Gastrocnemius medialis (tissue), 4 donors: ENCODE measurements at regions not wholly inside any gene's neighbourhood (a gene's known extent, or its start where the extent isn't known, plus 50 kb on each side); places are given as distances from the start of the nearest gene placed in this dataset.

Experiments
- ATAC-seq, 2 donors: fragments of 150-250 bp; one replicate each; pipeline ENCODE4 v1.9.1; 2016
- DNase-seq, 2 donors: peaks; one replicate each; pipeline ENCODE4 v3.0.0-alpha.2; 2019
- H3K27ac ChIP-seq, 4 donors: fragments of 200-600 bp; sonication (generic); 1 replicate in 1 of 4; 2 replicates in 3 of 4; pipeline ENCODE4 v1.5.1; 2016 to 2018; ENCODE audit warnings: mild to moderate bottlenecking in 2 of 4, moderate library complexity in 1 of 4
- H3K27me3 ChIP-seq, 3 donors: fragments of 200-600 bp; sonication (generic) in 2 of 3; 1 replicate in 1 of 3; 2 replicates in 2 of 3; pipeline versions ENCODE4 v1.5.1 to v1.6.0; 2016 to 2019; ENCODE audit warnings: mild to moderate bottlenecking in 1 of 3, moderate library complexity in 1 of 3
- H3K36me3 ChIP-seq, 2 donors: fragments of 200-600 bp; sonication (generic) in 1 of 2; one replicate each; pipeline ENCODE4 v1.5.1; 2017 to 2018
- H3K4me1 ChIP-seq, 2 donors: fragments of 200-600 bp; sonication (generic) in 1 of 2; one replicate each; pipeline ENCODE4 v1.5.1; 2016 to 2017; ENCODE audit warnings: mild to moderate bottlenecking in 2 of 2
- H3K4me3 ChIP-seq, 4 donors: fragments of 200-600 bp; sonication (generic) in 3 of 4; 1 replicate in 1 of 4; 2 replicates in 3 of 4; pipeline ENCODE4 v1.5.1; 2016 to 2019; ENCODE audit warnings: mild to moderate bottlenecking in 2 of 4
- H3K9me3 ChIP-seq, 3 donors: fragments of 200-600 bp; sonication (generic) in 2 of 3; 1 replicate in 1 of 3; 2 replicates in 2 of 3; pipeline ENCODE4 v1.5.1; 2016 to 2019
- POLR2A ChIP-seq, 2 donors: fragments of 450-650 bp; IDR thresholded peaks; one replicate each; pipeline ENCODE4 v1.6.1; 2017; ENCODE audit warnings: antibody characterized with exemption in 2 of 2, mild to moderate bottlenecking in 2 of 2, moderate library complexity in 2 of 2
- in situ Hi-C, 4 donors: fragments of 200-750 bp; cut with MboI; loops; one replicate each; pipeline versions ENCODE4 v1.15.0 to v1.8.0; 2017; ENCODE audit warnings: low sequenced_read_pairs in 4 of 4
- intact Hi-C: fragments of 100-400 bp; cut with DNase I; formaldehyde crosslinking; loops from one replicate; pipeline ENCODE4 v1.15.1; 2023; ENCODE audit warnings: low total_unique reads
- TF ChIP-seq, protein P1 (sequence below), 5 experiments: fragments of 450-650 bp in 3 of 5; fragments of 200-600 bp in 2 of 5; sonication (generic) in 2 of 5; IDR thresholded peaks in 4 of 5; conservative IDR thresholded peaks in 1 of 5; 1 replicate in 4 of 5; 2 replicates in 1 of 5; pipeline ENCODE4 v1.5.1; 2016 to 2019; ENCODE audit warnings: antibody characterized with exemption in 5 of 5, mild to moderate bottlenecking in 3 of 5, moderate library complexity in 3 of 5

DNA sequence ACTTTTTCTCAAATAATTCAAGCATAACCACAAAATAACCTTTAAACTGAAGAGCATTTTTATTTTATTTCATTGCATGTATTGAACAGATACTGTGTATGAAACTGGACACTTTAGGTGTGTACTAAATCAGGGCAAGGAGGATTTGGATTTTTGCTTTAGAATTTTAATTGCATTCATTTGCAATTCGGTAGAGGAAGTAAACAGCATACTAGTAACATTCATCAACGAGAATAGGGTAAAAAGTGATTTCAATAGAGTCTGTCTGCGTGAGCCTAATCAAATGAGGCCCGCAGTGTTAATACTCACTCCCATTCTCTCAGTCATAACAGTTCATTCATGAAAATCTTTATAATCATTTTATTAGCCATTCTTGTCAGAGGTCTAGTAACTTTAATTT lies 200.2 kb downstream of the SPRY2 start:
- Histone ChIP-seq H3K9me3 (no peaks in the 10 kb centered on the region), H3K4me1 (peaks cover 9 to 18% of the 10 kb centered on the region in 2 donors), H3K4me3 (no peak overlapping the region), H3K27ac (peak overlapping the region in 3 of 4 donors; percentile 18 to 53 (median 18)), H3K27me3 (no peaks in the 10 kb centered on the region), H3K36me3 (no peaks in the 10 kb centered on the region)
- in situ Hi-C loops: loop anchor here in 1 of 4 donors (10.0 kb wide), 1 partner anchor 144 kb away; no protein-coding TSS in a partner anchor
- no peak for DNase-seq
- intact Hi-C loops: no loop called here
- ATAC-seq: no peak
- TF ChIP-seq POLR2A (IDR thresholded peaks at IDR 0.05): no peak
- TF ChIP-seq, protein P1, sequence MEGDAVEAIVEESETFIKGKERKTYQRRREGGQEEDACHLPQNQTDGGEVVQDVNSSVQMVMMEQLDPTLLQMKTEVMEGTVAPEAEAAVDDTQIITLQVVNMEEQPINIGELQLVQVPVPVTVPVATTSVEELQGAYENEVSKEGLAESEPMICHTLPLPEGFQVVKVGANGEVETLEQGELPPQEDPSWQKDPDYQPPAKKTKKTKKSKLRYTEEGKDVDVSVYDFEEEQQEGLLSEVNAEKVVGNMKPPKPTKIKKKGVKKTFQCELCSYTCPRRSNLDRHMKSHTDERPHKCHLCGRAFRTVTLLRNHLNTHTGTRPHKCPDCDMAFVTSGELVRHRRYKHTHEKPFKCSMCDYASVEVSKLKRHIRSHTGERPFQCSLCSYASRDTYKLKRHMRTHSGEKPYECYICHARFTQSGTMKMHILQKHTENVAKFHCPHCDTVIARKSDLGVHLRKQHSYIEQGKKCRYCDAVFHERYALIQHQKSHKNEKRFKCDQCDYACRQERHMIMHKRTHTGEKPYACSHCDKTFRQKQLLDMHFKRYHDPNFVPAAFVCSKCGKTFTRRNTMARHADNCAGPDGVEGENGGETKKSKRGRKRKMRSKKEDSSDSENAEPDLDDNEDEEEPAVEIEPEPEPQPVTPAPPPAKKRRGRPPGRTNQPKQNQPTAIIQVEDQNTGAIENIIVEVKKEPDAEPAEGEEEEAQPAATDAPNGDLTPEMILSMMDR (IDR thresholded peaks at IDR 0.05 in 4 of 5, conservative IDR thresholded peaks at IDR 0.05 in 1 of 5): no peak

DNA sequence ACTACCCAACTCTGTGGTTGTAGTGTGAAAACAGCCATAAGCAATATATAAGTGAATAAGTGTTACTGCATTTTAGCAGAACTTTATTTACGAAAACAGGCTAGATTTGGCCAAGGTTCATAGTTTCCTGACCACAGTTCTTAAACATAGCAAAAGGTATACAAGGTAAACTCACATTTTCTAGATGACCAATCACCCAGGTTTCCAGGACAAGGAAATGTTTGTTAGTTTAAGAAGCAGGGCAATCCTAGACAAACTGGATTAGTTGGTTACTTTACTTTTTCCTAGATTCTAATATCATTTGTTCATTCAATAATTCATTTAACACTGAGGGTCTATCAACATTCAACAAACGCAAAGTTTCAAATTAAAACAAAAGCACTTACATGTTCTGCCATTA lies 201.7 kb downstream of the SPRY2 start:
- intact Hi-C loops: no loop called here
- no peaks in the 10 kb centered on the region for H3K36me3 ChIP-seq
- H3K4me1 ChIP-seq: peaks cover 7 to 20% of the 10 kb centered on the region in 2 donors
- no peaks in the 10 kb centered on the region for H3K9me3 ChIP-seq
- DNase-seq: no peak
- H3K27ac ChIP-seq: no peak overlapping the region
- ATAC-seq: no peak
- TF ChIP-seq, protein P1 (IDR thresholded peaks at IDR 0.05 in 4 of 5, conservative IDR thresholded peaks at IDR 0.05 in 1 of 5): no peak
- TF ChIP-seq POLR2A (IDR thresholded peaks at IDR 0.05): no peak
- H3K27me3 ChIP-seq: no peaks in the 10 kb centered on the region
- no peak overlapping the region for H3K4me3 ChIP-seq
- in situ Hi-C loops: loop anchor here in 1 of 4 donors (10.0 kb wide), 1 partner anchor 196 kb away; no protein-coding TSS in a partner anchor

DNA sequence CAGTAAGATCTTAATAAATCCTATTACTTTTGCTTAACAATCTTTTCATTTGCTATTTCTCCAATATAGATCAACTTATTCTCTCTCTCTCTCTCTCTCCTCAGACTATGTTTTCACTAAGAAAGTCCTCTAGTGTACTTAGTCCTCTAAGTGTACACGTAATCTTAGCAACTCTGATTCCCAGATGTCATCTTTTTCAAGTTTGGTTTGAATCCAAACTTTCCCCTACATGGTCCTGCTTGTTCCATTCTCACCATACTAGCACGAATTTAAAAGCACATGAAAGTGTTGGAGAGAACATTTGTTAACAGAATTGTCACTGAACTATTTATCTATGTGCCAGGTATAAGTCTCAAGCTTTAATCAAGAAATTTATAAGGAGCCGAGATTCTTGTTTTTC lies 202.9 kb downstream of the SPRY2 start:
- H3K27me3 ChIP-seq: no peaks in the 10 kb centered on the region
- no peak overlapping the region for H3K4me3 ChIP-seq
- no peaks in the 10 kb centered on the region for H3K9me3 ChIP-seq
- ATAC-seq (no peak), DNase-seq (no peak)
- H3K27ac ChIP-seq: peak overlapping the region in 3 of 4 donors; percentile 2 to 53 (median 41)
- peaks cover 14 to 30% of the 10 kb centered on the region in 2 donors for H3K4me1 ChIP-seq
- TF ChIP-seq, protein P1 (IDR thresholded peaks at IDR 0.05 in 4 of 5, conservative IDR thresholded peaks at IDR 0.05 in 1 of 5): no peak
- TF ChIP-seq POLR2A (IDR thresholded peaks at IDR 0.05): no peak
- no peaks in the 10 kb centered on the region for H3K36me3 ChIP-seq
- in situ Hi-C loops (loop anchor here in 1 of 4 donors (10.0 kb wide), 1 partner anchor 197 kb away; no protein-coding TSS in a partner anchor), intact Hi-C loops (no loop called here)

DNA sequence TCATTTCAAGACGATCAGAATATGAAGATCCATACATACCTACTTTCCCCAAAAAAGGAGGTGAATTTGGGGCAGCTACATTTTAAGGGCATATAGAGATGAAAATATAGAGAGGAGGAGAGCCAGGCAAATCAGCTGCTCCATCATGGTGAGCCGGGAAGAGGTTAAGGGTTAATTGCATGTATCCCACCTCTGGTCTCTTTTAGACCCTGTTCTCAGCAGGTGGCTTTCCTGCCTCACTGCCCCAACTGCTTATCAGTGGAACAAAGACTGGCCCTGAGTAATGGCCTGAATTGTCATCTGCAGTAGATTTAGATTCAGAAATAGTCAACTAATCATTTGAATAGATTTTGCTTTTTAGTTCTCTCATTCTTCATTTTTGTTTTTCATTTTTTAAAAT lies 206.6 kb downstream of the SPRY2 start:
- Histone ChIP-seq H3K4me3 (peak overlapping the region in 1 of 4 donors; percentile 47), H3K27me3 (no peaks in the 10 kb centered on the region), H3K9me3 (no peaks in the 10 kb centered on the region), H3K4me1 (peaks cover 29 to 39% of the 10 kb centered on the region in 2 donors), H3K36me3 (no peaks in the 10 kb centered on the region), H3K27ac (peak overlapping the region; percentile 62 to 79 (median 71))
- in situ Hi-C loops (loop anchor here in 1 of 4 donors (10.0 kb wide), 1 partner anchor 200 kb away; no protein-coding TSS in a partner anchor), intact Hi-C loops (loop anchor here (5.0 kb wide), 1 partner anchor 203 kb away; no protein-coding TSS in a partner anchor)
- ATAC-seq (no peak), DNase-seq (no peak)
- no peak for TF ChIP-seq POLR2A (IDR thresholded peaks at IDR 0.05)
- TF ChIP-seq, protein P1 (IDR thresholded peaks at IDR 0.05 in 4 of 5, conservative IDR thresholded peaks at IDR 0.05 in 1 of 5): no peak
